GM12891 (cell line): ENCODE measurements at regions not wholly inside any gene's neighbourhood (a gene's known extent, or its start where the extent isn't known, plus 50 kb on each side); places are given as distances from the start of the nearest gene placed in this dataset.

Source experiments
- PAX5 ChIP-seq: IDR thresholded peaks from 2 replicates; pipeline ENCODE4 v1.6.1; 2011; ENCODE audit warnings: low read length, moderate library complexity, mild to moderate bottlenecking; ENCODE audit not compliant: insufficient read depth, severe bottlenecking
- POLR2A ChIP-seq: IDR thresholded peaks from 2 replicates; pipeline ENCODE4 v1.6.1; 2011; ENCODE audit warnings: low read depth, low read length, control low read depth
- POLR2AphosphoS5 ChIP-seq: IDR thresholded peaks from 2 replicates; pipeline ENCODE4 v1.6.1; 2011; ENCODE audit warnings: low read depth, low read length, control low read depth
- POU2F2 ChIP-seq: IDR thresholded peaks from 2 replicates; pipeline ENCODE4 v1.6.1; 2011; ENCODE audit warnings: low read depth, mild to moderate bottlenecking, control low read depth, low read length, moderate library complexity
- SPI1 ChIP-seq: IDR thresholded peaks from 2 replicates; pipeline ENCODE4 v1.6.1; 2011; ENCODE audit warnings: low read depth, low read length, control low read depth
- TAF1 ChIP-seq: IDR thresholded peaks from 2 replicates; pipeline ENCODE4 v1.6.1; 2011; ENCODE audit warnings: low read depth, low read length, control low read depth

DNA sequence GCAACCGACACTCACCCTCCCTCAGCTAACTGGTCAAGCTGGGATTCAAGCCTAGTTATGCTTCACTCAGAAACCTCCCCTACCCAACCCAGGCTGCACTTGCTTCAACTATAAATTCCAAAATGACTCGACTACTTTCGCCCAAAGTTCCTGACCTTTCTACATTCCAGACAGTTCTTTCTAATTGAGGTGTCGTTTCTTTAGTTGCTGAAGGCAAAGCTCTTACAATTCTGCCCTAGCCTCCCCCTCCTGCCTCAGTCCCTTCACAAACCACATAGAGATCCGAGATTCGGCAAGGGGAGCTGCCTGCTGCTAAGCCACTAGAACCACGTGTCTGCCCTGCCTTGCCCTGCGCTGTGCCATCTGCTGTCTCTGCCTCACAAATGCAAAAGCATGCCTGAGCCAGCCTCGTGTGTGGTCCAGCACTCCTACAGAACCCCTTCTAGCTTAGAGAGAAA lies 74.7 kb upstream of the SH3GL3 start:
- TF ChIP-seq SPI1 (no peak), POLR2A (no peak), POLR2AphosphoS5 (no peak), TAF1 (no peak), PAX5 (no peak), POU2F2 (no peak)
